HFFc6 (cell line): ENCODE measurements at regions not wholly inside any gene's neighbourhood (a gene's known extent, or its start where the extent isn't known, plus 50 kb on each side); places are given as distances from the start of the nearest gene placed in this dataset.

Source experiments
- DNase-seq: peaks from one replicate; pipeline ENCODE4 v3.0.0-alpha.2; 2018
- H3K27ac Mint-ChIP-seq: 2 replicates; pipeline ENCODE4 v1.8.0; 2020; ENCODE audit warnings: mild to moderate bottlenecking, mixed read lengths
- H3K27me3 Mint-ChIP-seq: 2 replicates; pipeline ENCODE4 v1.8.0; 2021; ENCODE audit warnings: mild to moderate bottlenecking, moderate library complexity, mixed read lengths; ENCODE audit not compliant: insufficient read depth
- H3K36me3 Mint-ChIP-seq: 2 replicates; pipeline ENCODE4 v1.8.0; 2021; ENCODE audit warnings: low read depth, mixed read lengths
- H3K4me1 Mint-ChIP-seq: 2 replicates; pipeline ENCODE4 v1.8.0; 2020; ENCODE audit warnings: low read depth, mixed read lengths
- H3K4me3 Mint-ChIP-seq: 2 replicates; pipeline ENCODE4 v1.8.0; 2020; ENCODE audit warnings: mild to moderate bottlenecking, moderate library complexity, mixed read lengths
- H3K9me3 Mint-ChIP-seq: 2 replicates; pipeline ENCODE4 v1.8.0; 2020; ENCODE audit warnings: mild to moderate bottlenecking, mixed read lengths
- CTCF ChIP-seq: fragments of 200-600 bp; sonication (generic); IDR thresholded peaks from 2 replicates; pipeline ENCODE4 v1.5.0; 2021; ENCODE audit warnings: antibody characterized with exemption, mild to moderate bottlenecking

- Mint-ChIP-seq H3K4me1 (no peaks in the 10 kb centered on the region), H3K27me3 (no peaks in the 10 kb centered on the region), H3K9me3 (peaks cover 79% of the 10 kb centered on the region), H3K36me3 (peaks cover 13% of the 10 kb centered on the region), H3K4me3 (no peak overlapping the region), H3K27ac (no peak overlapping the region)
- no peak for TF ChIP-seq CTCF
- DNase-seq, result no peak
These were observed 73.9 kb downstream of the SOX11 start for GRCh38 chr2:5766056-5766455.

- Mint-ChIP-seq H3K27ac (no peak overlapping the region), H3K4me3 (no peak overlapping the region), H3K36me3 (peaks cover 13% of the 10 kb centered on the region), H3K27me3 (no peaks in the 10 kb centered on the region), H3K4me1 (no peaks in the 10 kb centered on the region), H3K9me3 (peaks cover 74% of the 10 kb centered on the region)
- DNase-seq, result no peak
- TF ChIP-seq CTCF, result no peak
These were observed 74.4 kb downstream of the SOX11 start for GRCh38 chr2:5766561-5766960.

GRCh38 chr2:5777131-5777535, 84.9 kb downstream of the SOX11 start:
- Mint-ChIP-seq H3K27ac (no peak overlapping the region), H3K4me3 (no peak overlapping the region), H3K27me3 (no peaks in the 10 kb centered on the region; the same call in 1 of the 2 replicates), H3K4me1 (no peaks in the 10 kb centered on the region), H3K9me3 (peaks cover 49% of the 10 kb centered on the region), H3K36me3 (no peaks in the 10 kb centered on the region)
- DNase-seq, result no peak
- no peak for TF ChIP-seq CTCF

- no peak for DNase-seq
- Mint-ChIP-seq H3K4me1 (no peaks in the 10 kb centered on the region), H3K27me3 (peaks cover 1% of the 10 kb centered on the region), H3K4me3 (no peak overlapping the region), H3K36me3 (no peaks in the 10 kb centered on the region), H3K9me3 (peaks cover 58% of the 10 kb centered on the region), H3K27ac (no peak overlapping the region)
- no peak for TF ChIP-seq CTCF
These were observed 89.5 kb downstream of the SOX11 start for GRCh38 chr2:5781679-5782078.

GRCh38 chr2:5782103-5782502, 89.9 kb downstream of the SOX11 start:
- Mint-ChIP-seq H3K9me3 (peaks cover 60% of the 10 kb centered on the region), H3K27ac (no peak overlapping the region), H3K4me3 (no peak overlapping the region), H3K36me3 (no peaks in the 10 kb centered on the region), H3K27me3 (peaks cover 1% of the 10 kb centered on the region), H3K4me1 (no peaks in the 10 kb centered on the region)
- no peak for TF ChIP-seq CTCF
- no peak for DNase-seq

- no peaks in the 10 kb centered on the region for H3K4me1 Mint-ChIP-seq
- DNase-seq, result no peak
- peaks cover 62% of the 10 kb centered on the region for H3K9me3 Mint-ChIP-seq
- H3K27me3 Mint-ChIP-seq, result peaks cover 1% of the 10 kb centered on the region; the same call in 1 of the 2 replicates
- no peak overlapping the region for H3K27ac Mint-ChIP-seq
- H3K4me3 Mint-ChIP-seq, result no peak overlapping the region
- H3K36me3 Mint-ChIP-seq, result 0 out of 2 replicates have a peak, but pooled peaks cover 3% of the 10 kb centered on the region
- TF ChIP-seq CTCF, result no peak
These were observed 96.3 kb downstream of the SOX11 start for GRCh38 chr2:5788447-5788846.
